Ishikawa (cell line): ENCODE measurements at regions not wholly inside any gene's neighbourhood (a gene's known extent, or its start where the extent isn't known, plus 50 kb on each side); places are given as distances from the start of the nearest gene placed in this dataset.

Source experiments
- CEBPB ChIP-seq: IDR thresholded peaks from 2 replicates; pipeline ENCODE4 v1.6.1; 2012
- CREB1 ChIP-seq: IDR thresholded peaks from 2 replicates; pipeline ENCODE4 v1.6.1; 2012; ENCODE audit warnings: low read depth
- EGR1 ChIP-seq: IDR thresholded peaks from 2 replicates; pipeline ENCODE4 v1.6.1; 2012
- EP300 ChIP-seq: IDR thresholded peaks from 2 replicates; pipeline ENCODE4 v1.6.1; 2012; ENCODE audit warnings: borderline replicate concordance
- FOXM1 ChIP-seq: IDR thresholded peaks from 2 replicates; pipeline ENCODE4 v1.6.1; 2012; ENCODE audit warnings: low read depth, borderline replicate concordance
- MAX ChIP-seq: IDR thresholded peaks from 2 replicates; pipeline ENCODE4 v1.6.1; 2012
- NFIC ChIP-seq: IDR thresholded peaks from 2 replicates; pipeline ENCODE4 v1.6.1; 2012
- RAD21 ChIP-seq: IDR thresholded peaks from 2 replicates; pipeline ENCODE4 v1.6.1; 2012; ENCODE audit warnings: low read depth
- REST ChIP-seq: IDR thresholded peaks from 2 replicates; pipeline ENCODE4 v1.6.1; 2012; ENCODE audit warnings: low read depth, mild to moderate bottlenecking
- TAF1 ChIP-seq: IDR thresholded peaks from 2 replicates; pipeline ENCODE4 v1.6.1; 2012; ENCODE audit warnings: low read depth, mild to moderate bottlenecking
- TCF12 ChIP-seq: IDR thresholded peaks from 2 replicates; pipeline ENCODE4 v1.6.1; 2012; ENCODE audit warnings: low read depth
- TEAD4 ChIP-seq: IDR thresholded peaks from 2 replicates; pipeline ENCODE4 v1.6.1; 2012
- USF1 ChIP-seq: IDR thresholded peaks from 2 replicates; pipeline ENCODE4 v1.6.1; 2012
- YY1 ChIP-seq: IDR thresholded peaks from 2 replicates; pipeline ENCODE4 v1.6.1; 2012; ENCODE audit warnings: low read depth
- ZBTB7A ChIP-seq: IDR thresholded peaks from 2 replicates; pipeline ENCODE4 v1.6.1; 2012; ENCODE audit warnings: low read depth

GRCh38 chr18:41721103-41721790 lies 233.8 kb upstream of the PIK3C3 start:
- TF ChIP-seq MAX (no peak), RAD21 (no peak), TEAD4 (no peak), ZBTB7A (no peak), CREB1 (no peak), USF1 (no peak), EP300 (no peak), REST (no peak), CEBPB (no peak), EGR1 (no peak), TCF12 (no peak), YY1 (no peak)

- TF ChIP-seq ZBTB7A: no peak
- no peak for TF ChIP-seq TAF1
- no peak for TF ChIP-seq EGR1
- no peak for TF ChIP-seq REST
- no peak for TF ChIP-seq USF1
- TF ChIP-seq MAX: no peak
- TF ChIP-seq YY1: no peak
- no peak for TF ChIP-seq FOXM1
- no peak for TF ChIP-seq TCF12
- no peak for TF ChIP-seq RAD21
- no peak for TF ChIP-seq CEBPB
- no peak for TF ChIP-seq TEAD4
- TF ChIP-seq EP300: no peak
- TF ChIP-seq CREB1: no peak
- no peak for TF ChIP-seq NFIC
Observed at GRCh38 chr18:41720226-41720625, 234.8 kb upstream of the PIK3C3 start.

- TF ChIP-seq TEAD4: no peak
- no peak for TF ChIP-seq YY1
- TF ChIP-seq EP300: no peak
- TF ChIP-seq ZBTB7A: no peak
- TF ChIP-seq RAD21: no peak
- TF ChIP-seq MAX: no peak
- no peak for TF ChIP-seq NFIC
- no peak for TF ChIP-seq USF1
- TF ChIP-seq FOXM1: no peak
- TF ChIP-seq CREB1: no peak
- TF ChIP-seq REST: no peak
- TF ChIP-seq TCF12: no peak
- no peak for TF ChIP-seq CEBPB
- TF ChIP-seq EGR1: no peak
- TF ChIP-seq TAF1: no peak
Observed at GRCh38 chr18:41719808-41720207, 235.2 kb upstream of the PIK3C3 start.

GRCh38 chr18:41714872-41715271 lies 240.2 kb upstream of the PIK3C3 start:
- TF ChIP-seq ZBTB7A (no peak), CREB1 (no peak), TEAD4 (no peak), EGR1 (no peak), REST (no peak), CEBPB (no peak), USF1 (no peak), FOXM1 (no peak), EP300 (no peak), NFIC (no peak)
